Middle frontal gyrus (tissue), 1 donor: ENCODE measurements at regions not wholly inside any gene's neighbourhood (a gene's known extent, or its start where the extent isn't known, plus 50 kb on each side); places are given as distances from the start of the nearest gene placed in this dataset.

Source experiments
- DNase-seq: peaks from one replicate; pipeline ENCODE4 v3.0.0-alpha.2; 2015; ENCODE audit warnings: low spot score; ENCODE audit errors: extremely low spot score

GRCh38 chr9:113817171-113817570 is 58.9 kb upstream of the ZNF618 start:
- DNase-seq, result no peak

- DNase-seq, result no peak
These were observed 57.7 kb upstream of the ZNF618 start for GRCh38 chr9:113818391-113818790.

GRCh38 chr9:113822315-113822714 is 53.8 kb upstream of the ZNF618 start:
- no peak for DNase-seq

GRCh38 chr9:113823421-113823820 is 52.7 kb upstream of the ZNF618 start:
- no peak for DNase-seq
